Activated CD8-positive, alpha-beta T cell treated with anti-CD3 and anti-CD28 coated beads, Interleukin-2, amount 10 ng/mL, durations not matched to agents 7 days and 5 days (primary cell): ENCODE measurements at regions not wholly inside any gene's neighbourhood (a gene's known extent, or its start where the extent isn't known, plus 50 kb on each side); places are given as distances from the start of the nearest gene placed in this dataset.

ENCODE experiments used
- ATAC-seq: fragments of 150-1000 bp; cut with Tn5 transposase; one replicate; pipeline ENCODE4 v1.10.0; 2021; ENCODE audit warnings: moderate library complexity
- CTCF ChIA-PET: fragments of 350-600 bp; sonication (Branson Sonifier 250); formaldehyde crosslinking; loops from one replicate; lab custom pipeline; 2021; ENCODE audit warnings: antibody characterized with exemption; lab: Charles Lee
- POLR2A ChIA-PET: fragments of 350-600 bp; sonication (Branson Sonifier 250); formaldehyde crosslinking; loops from one replicate; lab custom pipeline; 2021; ENCODE audit warnings: antibody characterized with exemption; lab: Charles Lee
- DNase-seq: peaks from one replicate; pipeline ENCODE4 v3.0.0-alpha.2; 2020
- H3K27ac Mint-ChIP-seq: one replicate; pipeline ENCODE4 v1.8.0; 2021; ENCODE audit warnings: mild to moderate bottlenecking, mixed read lengths
- H3K27me3 Mint-ChIP-seq: one replicate; pipeline ENCODE4 v1.8.0; 2021; ENCODE audit warnings: low read depth, mixed read lengths
- H3K36me3 Mint-ChIP-seq: one replicate; pipeline ENCODE4 v1.8.0; 2021; ENCODE audit warnings: low read depth, mixed read lengths
- H3K4me1 Mint-ChIP-seq: one replicate; pipeline ENCODE4 v1.8.0; 2021; ENCODE audit warnings: low read depth, mixed read lengths
- H3K4me3 Mint-ChIP-seq: one replicate; pipeline ENCODE4 v1.8.0; 2021; ENCODE audit warnings: mild to moderate bottlenecking, mixed read lengths
- H3K9me3 Mint-ChIP-seq: one replicate; pipeline ENCODE4 v1.8.0; 2022; ENCODE audit warnings: mixed read lengths; ENCODE audit not compliant: insufficient read depth

GRCh38 chr11:122179961-122180834, 64.2 kb upstream of the BLID start:
- CTCF ChIA-PET, result no interaction called here
- ATAC-seq (no peak), DNase-seq (no peak)
- Mint-ChIP-seq H3K36me3 (no peaks in the 10 kb centered on the region), H3K27ac (no peak overlapping the region), H3K4me3 (no peak overlapping the region), H3K27me3 (peaks cover 3% of the 10 kb centered on the region), H3K9me3 (no peaks in the 10 kb centered on the region), H3K4me1 (no peaks in the 10 kb centered on the region)
- POLR2A ChIA-PET, result no interaction called here

GRCh38 chr11:122178795-122179194, 62.8 kb upstream of the BLID start:
- H3K36me3 Mint-ChIP-seq, result no peaks in the 10 kb centered on the region
- CTCF ChIA-PET, result no interaction called here
- POLR2A ChIA-PET, result interaction anchor here (0.6 kb wide), 1 partner anchor 101 kb away, joined by 3 read pairs; no protein-coding TSS in a partner anchor
- ATAC-seq (no peak), DNase-seq (no peak)
- peaks cover 3% of the 10 kb centered on the region for H3K27me3 Mint-ChIP-seq
- H3K4me3 Mint-ChIP-seq, result no peak overlapping the region
- H3K27ac Mint-ChIP-seq, result no peak overlapping the region
- H3K4me1 Mint-ChIP-seq, result no peaks in the 10 kb centered on the region
- no peaks in the 10 kb centered on the region for H3K9me3 Mint-ChIP-seq

DNA sequence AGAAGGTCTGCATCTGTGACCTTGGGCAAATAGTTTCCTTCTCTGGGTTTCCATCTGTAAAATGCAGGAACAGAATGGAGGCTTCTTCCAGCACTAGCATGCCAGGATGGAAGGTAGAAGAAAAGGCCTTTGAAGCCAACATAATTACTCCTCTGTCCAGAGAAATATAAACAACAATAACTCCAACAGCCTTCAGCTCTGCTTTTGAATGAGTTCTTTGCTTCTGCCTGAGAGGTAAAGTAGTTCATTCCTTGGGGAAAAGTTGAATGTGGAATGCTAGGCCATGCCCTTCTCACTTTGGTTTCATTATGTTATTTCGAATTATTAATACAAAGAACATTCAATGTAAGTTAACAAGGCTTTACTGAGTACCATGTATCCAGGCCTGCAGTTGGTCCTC, 61.2 kb upstream of the BLID start:
- ChIA-PET POLR2A (no interaction called here), CTCF (no interaction called here)
- H3K36me3 Mint-ChIP-seq, result no peaks in the 10 kb centered on the region
- H3K27ac Mint-ChIP-seq, result no peak overlapping the region
- no peak overlapping the region for H3K4me3 Mint-ChIP-seq
- H3K9me3 Mint-ChIP-seq, result no peaks in the 10 kb centered on the region
- peaks cover under 1% of the 10 kb centered on the region for H3K27me3 Mint-ChIP-seq
- H3K4me1 Mint-ChIP-seq, result no peaks in the 10 kb centered on the region
- no peak for ATAC-seq
- no peak for DNase-seq

GRCh38 chr11:122176651-122177050, 60.6 kb upstream of the BLID start:
- CTCF ChIA-PET, result no interaction called here
- no peak overlapping the region for H3K27ac Mint-ChIP-seq
- no peaks in the 10 kb centered on the region for H3K27me3 Mint-ChIP-seq
- no peaks in the 10 kb centered on the region for H3K4me1 Mint-ChIP-seq
- POLR2A ChIA-PET, result no interaction called here
- no peaks in the 10 kb centered on the region for H3K36me3 Mint-ChIP-seq
- no peak overlapping the region for H3K4me3 Mint-ChIP-seq
- DNase-seq, result no peak
- no peaks in the 10 kb centered on the region for H3K9me3 Mint-ChIP-seq
- no peak for ATAC-seq

DNA sequence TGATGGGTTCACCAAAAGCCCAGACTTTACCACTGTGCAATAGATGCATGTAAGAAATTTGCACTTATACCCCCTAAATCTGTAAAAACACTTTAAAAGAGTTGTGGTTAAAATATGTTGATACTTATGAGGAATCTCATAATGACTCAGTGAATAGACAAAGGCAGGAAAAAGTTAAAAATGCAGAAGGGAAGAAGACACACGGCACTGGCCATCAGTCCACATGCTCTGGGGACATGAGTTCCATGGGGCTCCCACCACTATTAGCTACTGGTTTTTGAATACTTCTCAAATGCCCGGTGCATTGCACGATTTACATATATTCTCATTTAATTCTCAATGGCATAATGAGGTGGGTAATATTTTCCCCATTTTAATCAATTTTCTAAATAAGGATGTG, 59.3 kb upstream of the BLID start:
- ATAC-seq (no peak), DNase-seq (no peak)
- Mint-ChIP-seq H3K4me1 (no peaks in the 10 kb centered on the region), H3K9me3 (no peaks in the 10 kb centered on the region), H3K4me3 (no peak overlapping the region), H3K27ac (no peak overlapping the region), H3K36me3 (no peaks in the 10 kb centered on the region), H3K27me3 (no peaks in the 10 kb centered on the region)
- ChIA-PET POLR2A (no interaction called here), CTCF (no interaction called here)

DNA sequence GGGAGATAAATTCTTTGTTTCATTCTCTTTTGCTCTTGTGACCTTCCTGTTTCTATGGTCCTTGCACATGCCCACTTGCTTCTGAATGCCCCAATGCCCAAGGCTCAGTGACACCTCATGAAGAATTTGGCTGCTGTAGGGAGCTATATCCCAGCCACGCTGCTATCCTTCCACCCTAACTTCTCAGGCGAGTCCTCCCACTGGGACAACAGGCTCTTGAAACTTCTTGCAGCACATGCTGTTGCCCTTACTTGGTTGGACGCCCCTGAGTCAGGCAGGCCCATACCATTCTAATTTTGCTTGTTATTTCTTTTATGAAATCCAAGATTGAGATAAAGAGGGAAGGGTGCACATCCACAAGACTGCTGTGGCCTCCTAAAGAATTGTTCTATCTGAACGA, 57.6 kb upstream of the BLID start:
- Mint-ChIP-seq H3K9me3 (no peaks in the 10 kb centered on the region), H3K4me3 (no peak overlapping the region), H3K36me3 (no peaks in the 10 kb centered on the region), H3K4me1 (no peaks in the 10 kb centered on the region), H3K27ac (no peak overlapping the region), H3K27me3 (no peaks in the 10 kb centered on the region)
- CTCF ChIA-PET, result interaction anchor here (1.0 kb wide), 1 partner anchor 9 kb away, joined by 3 read pairs; no protein-coding TSS in a partner anchor
- no peak for ATAC-seq
- POLR2A ChIA-PET, result no interaction called here
- DNase-seq, result no peak

DNA sequence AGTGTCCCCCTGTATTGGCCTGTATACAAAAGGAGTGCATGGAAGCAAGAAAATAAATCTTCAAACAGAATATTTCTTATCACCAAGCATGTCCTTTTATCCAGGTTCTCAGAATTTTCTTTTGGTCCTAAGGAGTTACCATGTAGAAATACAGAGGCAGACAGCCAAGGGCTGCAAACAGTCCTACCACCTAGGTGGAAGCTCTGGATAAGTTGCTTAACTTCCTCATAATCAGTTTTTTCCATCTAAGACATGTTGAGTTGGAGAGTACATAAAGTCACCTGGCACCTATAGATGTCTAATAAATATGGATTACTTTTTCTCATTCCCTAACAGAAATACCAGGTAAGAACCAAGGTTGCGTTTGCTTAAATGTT, 57.0 kb upstream of the BLID start:
- H3K27ac Mint-ChIP-seq, result no peak overlapping the region
- H3K27me3 Mint-ChIP-seq, result no peaks in the 10 kb centered on the region
- no peaks in the 10 kb centered on the region for H3K9me3 Mint-ChIP-seq
- H3K36me3 Mint-ChIP-seq, result no peaks in the 10 kb centered on the region
- no peaks in the 10 kb centered on the region for H3K4me1 Mint-ChIP-seq
- CTCF ChIA-PET, result no interaction called here
- no peak overlapping the region for H3K4me3 Mint-ChIP-seq
- POLR2A ChIA-PET, result no interaction called here
- DNase-seq (no peak), ATAC-seq (no peak)

DNA sequence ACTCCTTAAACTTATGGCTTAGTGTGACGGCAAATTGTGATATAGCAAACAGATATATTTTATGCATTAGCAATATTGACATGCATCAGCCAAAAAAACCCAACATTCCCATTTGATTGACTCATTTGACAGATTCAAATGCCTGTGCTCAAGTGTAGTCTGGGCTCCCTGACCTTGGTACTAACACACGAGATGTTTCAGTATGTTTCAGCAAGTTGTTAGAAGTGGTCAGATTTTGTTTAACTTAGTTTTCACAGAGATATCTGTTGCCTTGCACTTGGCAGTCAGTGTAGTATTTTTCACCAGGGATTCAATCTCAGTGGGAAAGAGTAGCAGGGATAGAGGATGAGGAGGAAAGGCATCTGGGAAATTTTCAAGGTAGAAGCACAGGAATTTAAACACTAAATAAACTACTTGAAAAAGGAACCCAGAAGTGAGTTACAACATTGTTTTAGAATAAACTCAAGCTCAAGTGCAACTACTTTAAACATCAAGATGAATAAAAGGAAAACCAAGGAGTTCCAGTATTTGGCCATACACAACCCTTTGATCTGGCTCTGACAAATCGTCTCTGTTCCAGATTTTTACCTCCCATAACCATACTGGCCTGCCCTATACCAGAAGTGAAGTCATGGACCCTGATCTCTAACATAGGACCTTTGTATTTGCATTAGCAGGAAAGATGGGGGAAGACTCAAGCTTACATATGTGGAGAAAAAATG, 56.5 kb upstream of the BLID start:
- no peak for DNase-seq
- H3K4me3 Mint-ChIP-seq, result no peak overlapping the region
- CTCF ChIA-PET, result no interaction called here
- no peaks in the 10 kb centered on the region for H3K4me1 Mint-ChIP-seq
- ATAC-seq, result no peak
- H3K27ac Mint-ChIP-seq, result no peak overlapping the region
- no peaks in the 10 kb centered on the region for H3K36me3 Mint-ChIP-seq
- POLR2A ChIA-PET, result no interaction called here
- H3K27me3 Mint-ChIP-seq, result no peaks in the 10 kb centered on the region
- no peaks in the 10 kb centered on the region for H3K9me3 Mint-ChIP-seq

DNA sequence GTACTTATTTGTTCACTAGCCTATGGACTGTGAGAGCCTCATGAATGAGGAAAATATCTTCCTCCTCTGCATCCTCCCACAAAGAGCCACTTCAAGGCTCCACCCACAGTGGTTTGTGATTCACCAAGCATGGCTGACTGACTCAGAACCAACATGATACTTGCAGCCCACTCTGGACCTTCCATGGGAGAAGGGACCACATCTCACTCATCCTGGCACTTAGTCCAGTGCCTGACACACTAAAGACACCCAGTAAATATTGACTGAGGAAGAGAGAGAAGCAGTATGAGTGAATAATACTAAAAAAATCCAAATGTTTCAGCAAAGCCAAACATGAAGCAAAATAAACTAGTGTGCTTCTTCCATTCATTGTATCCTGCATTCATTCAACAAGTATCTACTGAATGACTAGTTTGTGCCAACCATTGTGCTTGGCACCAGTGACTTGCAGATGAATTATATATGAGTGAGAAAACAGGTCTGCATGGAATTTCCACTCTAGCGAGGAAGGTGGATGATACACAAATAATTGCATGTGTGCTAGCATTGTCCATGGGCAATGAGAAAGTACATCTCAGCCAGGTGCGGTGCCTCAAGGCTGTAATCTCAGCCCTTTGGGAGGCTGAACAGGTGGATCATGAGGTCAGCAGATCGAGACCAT, 54.9 kb upstream of the BLID start:
- ChIA-PET CTCF (no interaction called here), POLR2A (no interaction called here)
- ATAC-seq, result no peak
- Mint-ChIP-seq H3K27ac (no peak overlapping the region), H3K4me3 (no peak overlapping the region), H3K4me1 (no peaks in the 10 kb centered on the region), H3K27me3 (no peaks in the 10 kb centered on the region), H3K9me3 (no peaks in the 10 kb centered on the region), H3K36me3 (no peaks in the 10 kb centered on the region)
- no peak for DNase-seq

DNA sequence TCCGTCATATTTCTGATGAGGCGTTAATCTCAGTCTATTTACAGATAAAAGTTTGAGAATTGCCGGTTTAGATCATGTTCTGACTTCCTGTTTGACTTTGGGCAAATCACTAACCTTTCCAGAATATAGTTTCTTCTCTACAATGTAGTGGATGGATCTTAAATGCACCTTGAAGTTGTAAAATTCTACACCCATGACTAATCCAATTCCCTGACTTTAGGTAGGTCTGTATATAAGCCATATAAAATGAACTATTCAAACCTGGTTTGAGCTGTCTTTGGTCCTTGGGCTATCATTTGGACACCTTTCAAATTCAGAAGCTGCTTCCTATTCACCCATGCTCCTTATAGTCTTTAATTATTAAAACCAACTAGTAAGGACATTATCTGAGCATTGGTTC, 52.2 kb upstream of the BLID start:
- no peak overlapping the region for H3K4me3 Mint-ChIP-seq
- POLR2A ChIA-PET, result no interaction called here
- ATAC-seq (no peak), DNase-seq (no peak)
- no peaks in the 10 kb centered on the region for H3K9me3 Mint-ChIP-seq
- CTCF ChIA-PET, result no interaction called here
- H3K4me1 Mint-ChIP-seq, result no peaks in the 10 kb centered on the region
- H3K27me3 Mint-ChIP-seq, result no peaks in the 10 kb centered on the region
- no peaks in the 10 kb centered on the region for H3K36me3 Mint-ChIP-seq
- no peak overlapping the region for H3K27ac Mint-ChIP-seq

DNA sequence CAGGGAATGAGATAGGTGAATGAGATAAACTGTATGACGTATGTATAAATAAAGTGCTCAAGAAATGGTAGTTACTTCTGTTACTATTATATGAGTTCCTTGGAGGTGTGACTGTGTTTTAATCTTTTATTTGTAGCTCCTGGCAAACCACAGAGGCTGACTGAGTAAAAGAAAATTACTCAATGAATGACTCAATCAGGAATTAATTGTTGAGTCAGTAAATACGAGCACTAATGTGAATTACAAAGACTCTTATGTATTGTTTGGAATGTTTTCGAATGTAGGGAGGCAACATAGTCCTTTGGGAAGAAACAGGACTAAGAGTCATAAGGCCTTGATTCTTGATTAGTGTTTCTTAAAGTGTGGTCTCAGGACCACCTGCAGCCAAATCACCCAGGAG, 51.1 kb upstream of the BLID start:
- no peaks in the 10 kb centered on the region for H3K4me1 Mint-ChIP-seq
- ATAC-seq (no peak), DNase-seq (no peak)
- CTCF ChIA-PET, result no interaction called here
- no peak overlapping the region for H3K4me3 Mint-ChIP-seq
- no peak overlapping the region for H3K27ac Mint-ChIP-seq
- H3K27me3 Mint-ChIP-seq, result no peaks in the 10 kb centered on the region
- H3K36me3 Mint-ChIP-seq, result no peaks in the 10 kb centered on the region
- no peaks in the 10 kb centered on the region for H3K9me3 Mint-ChIP-seq
- POLR2A ChIA-PET, result no interaction called here
